Cardiac muscle cell (in vitro differentiated cells and primary cell): ENCODE measurements at regions not wholly inside any gene's neighbourhood (a gene's known extent, or its start where the extent isn't known, plus 50 kb on each side); places are given as distances from the start of the nearest gene placed in this dataset.

Source experiments
- DNase-seq, 2 donors: peaks; one replicate each; pipeline versions ENCODE4 v3.0.0 to v3.0.0-alpha.2; 2010 to 2017; ENCODE audit warnings: low read depth in 1 of 2, low spot score in 1 of 2
- H3K27ac ChIP-seq: fragments of 200-600 bp; sonication (generic); 2 replicates; pipeline ENCODE4 v1.5.1; 2016
- H3K27me3 ChIP-seq: fragments of 200-600 bp; sonication (generic); 2 replicates; pipeline ENCODE4 v1.6.0; 2016; ENCODE audit warnings: control low read depth
- H3K36me3 ChIP-seq: fragments of 200-600 bp; sonication (generic); 2 replicates; pipeline ENCODE4 v1.5.1; 2016; ENCODE audit warnings: control low read depth
- H3K4me1 ChIP-seq: fragments of 200-600 bp; sonication (generic); 2 replicates; pipeline ENCODE4 v1.8.1; 2017; ENCODE audit warnings: low read depth, mild to moderate bottlenecking, mixed run types
- H3K4me3 ChIP-seq: fragments of 200-600 bp; sonication (generic); 2 replicates; pipeline ENCODE4 v1.5.1; 2016; ENCODE audit warnings: mild to moderate bottlenecking
- H3K9me3 ChIP-seq: fragments of 200-600 bp; sonication (generic); 2 replicates; pipeline ENCODE4 v1.5.1; 2017; ENCODE audit warnings: low read depth, mild to moderate bottlenecking, control low read depth
- CTCF ChIP-seq: IDR thresholded peaks from 2 replicates; pipeline ENCODE4 v1.5.1; 2012; ENCODE audit warnings: low read depth, mild to moderate bottlenecking, low read length

DNA sequence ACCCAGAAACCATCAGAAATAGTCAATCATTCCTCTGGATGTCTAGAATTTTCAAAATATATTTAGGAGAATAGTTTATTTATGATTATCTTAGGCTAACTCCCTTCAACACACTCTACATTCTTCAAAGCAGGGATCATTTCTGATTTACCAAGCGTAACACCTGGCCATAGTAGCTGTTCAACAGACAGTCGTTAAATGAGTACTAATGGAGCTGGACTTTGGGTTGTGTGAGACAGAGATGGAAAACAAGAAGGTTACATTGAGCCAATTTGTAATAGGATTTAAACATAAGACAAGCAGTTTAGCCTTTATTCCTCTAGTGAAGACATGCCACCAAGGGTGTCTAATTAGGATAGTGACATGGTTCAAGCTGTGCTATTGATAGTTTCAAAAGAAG lies 129.2 kb upstream of the ANO3 start:
- H3K4me1 ChIP-seq: no peaks in the 10 kb centered on the region
- no peaks in the 10 kb centered on the region for H3K27me3 ChIP-seq
- no peak for TF ChIP-seq CTCF
- no peak overlapping the region for H3K27ac ChIP-seq
- no peaks in the 10 kb centered on the region for H3K36me3 ChIP-seq
- no peak overlapping the region for H3K4me3 ChIP-seq
- no peaks in the 10 kb centered on the region for H3K9me3 ChIP-seq
- no peak for DNase-seq

GRCh38 chr11:26204101-26204500 lies 127.8 kb upstream of the ANO3 start:
- no peak for TF ChIP-seq CTCF
- DNase-seq: no peak
- Histone ChIP-seq H3K36me3 (no peaks in the 10 kb centered on the region), H3K27ac (no peak overlapping the region), H3K4me1 (no peaks in the 10 kb centered on the region), H3K4me3 (no peak overlapping the region), H3K9me3 (no peaks in the 10 kb centered on the region), H3K27me3 (no peaks in the 10 kb centered on the region)

DNA sequence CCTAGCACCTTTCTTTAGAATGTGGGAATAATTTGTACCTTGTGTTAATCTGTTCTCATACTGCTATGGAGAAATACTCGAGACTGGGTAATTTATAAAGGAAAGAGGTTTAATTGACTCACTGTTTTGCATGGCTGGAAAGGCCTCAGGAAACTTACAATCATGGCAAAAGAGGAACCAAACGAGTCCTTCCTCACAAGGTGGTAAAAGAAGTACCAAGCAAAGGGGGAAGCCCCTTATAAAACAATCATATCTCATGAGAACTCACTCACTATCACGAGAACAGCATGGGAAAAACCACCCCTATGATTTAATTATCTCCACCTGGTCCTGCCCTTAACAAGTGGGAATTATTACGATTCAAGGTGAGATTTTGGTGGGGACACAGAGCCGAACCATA lies 127.1 kb upstream of the ANO3 start:
- H3K4me1 ChIP-seq: no peaks in the 10 kb centered on the region
- H3K4me3 ChIP-seq: no peak overlapping the region
- no peak overlapping the region for H3K27ac ChIP-seq
- no peaks in the 10 kb centered on the region for H3K27me3 ChIP-seq
- H3K9me3 ChIP-seq: no peaks in the 10 kb centered on the region
- no peak for DNase-seq
- no peaks in the 10 kb centered on the region for H3K36me3 ChIP-seq
- no peak for TF ChIP-seq CTCF

- Histone ChIP-seq H3K4me3 (no peak overlapping the region), H3K36me3 (no peaks in the 10 kb centered on the region), H3K27ac (no peak overlapping the region), H3K27me3 (no peaks in the 10 kb centered on the region), H3K9me3 (no peaks in the 10 kb centered on the region), H3K4me1 (no peaks in the 10 kb centered on the region)
- no peak for TF ChIP-seq CTCF
- DNase-seq: peak in 1 of 2 donors; percentile 44
These were observed 112.5 kb upstream of the ANO3 start for GRCh38 chr11:26219183-26220117.

DNA sequence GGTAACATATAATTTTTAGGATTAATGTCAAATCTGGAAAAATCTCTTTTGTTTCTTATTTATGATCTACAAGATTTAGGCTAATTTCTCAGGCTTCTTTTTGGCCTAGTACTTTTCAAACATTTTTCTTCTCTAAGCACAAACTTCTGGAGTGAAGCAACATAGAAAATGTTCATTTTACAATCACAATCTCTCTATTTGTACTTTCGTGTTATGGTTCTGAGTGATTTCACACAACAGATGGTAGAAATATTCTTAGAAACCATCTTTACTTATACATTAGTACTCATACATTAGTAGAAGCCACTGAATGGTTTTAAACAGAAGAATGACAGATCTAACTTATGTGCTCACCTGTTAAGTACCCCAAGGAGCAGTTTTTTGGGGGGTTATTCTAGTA lies 106.3 kb upstream of the ANO3 start:
- H3K4me3 ChIP-seq: no peak overlapping the region
- H3K27me3 ChIP-seq: no peaks in the 10 kb centered on the region
- H3K36me3 ChIP-seq: no peaks in the 10 kb centered on the region
- no peak for TF ChIP-seq CTCF
- no peaks in the 10 kb centered on the region for H3K9me3 ChIP-seq
- DNase-seq: no peak
- H3K4me1 ChIP-seq: no peaks in the 10 kb centered on the region
- no peak overlapping the region for H3K27ac ChIP-seq
